Right lobe of liver (tissue), 4 donors: ENCODE measurements at regions not wholly inside any gene's neighbourhood (a gene's known extent, or its start where the extent isn't known, plus 50 kb on each side); places are given as distances from the start of the nearest gene placed in this dataset.
"Not testable (repeated sequence)": the region's sequence is repeated elsewhere in the genome, so short reads cannot be mapped to it uniquely, and the experiment has no call there.

Experiments
- CTCF ChIP-seq, 4 donors: fragments of 200-600 bp in 3 of 4; fragments of 450-650 bp in 1 of 4; IDR thresholded peaks; one replicate each; pipeline versions ENCODE4 v1.5.1 to v1.8.0; 2016 to 2022; ENCODE audit warnings: antibody characterized with exemption in 4 of 4, mild to moderate bottlenecking in 2 of 4
- POLR2A ChIP-seq: fragments of 450-650 bp; IDR thresholded peaks from one replicate; pipeline ENCODE4 v1.6.1; 2017; ENCODE audit warnings: antibody characterized with exemption, mild to moderate bottlenecking
- donor health status: DM: no; HTN: no; CAD: no.
- donor health status: DM: no; HTN: no; CAD: no.
- donor health status: DM: no; HTN: yes; CAD: no.

GRCh38 chr3:11735111-11735510, 91.4 kb upstream of the VGLL4 start:
- TF ChIP-seq CTCF (IDR thresholded peaks at IDR 0.05); POLR2A: not testable (repeated sequence)
